Anterior cingulate cortex (tissue), 58 donors: ENCODE measurements at regions not wholly inside any gene's neighbourhood (a gene's known extent, or its start where the extent isn't known, plus 50 kb on each side); places are given as distances from the start of the nearest gene placed in this dataset.
"Not testable (repeated sequence)": the region's sequence is repeated elsewhere in the genome, so short reads cannot be mapped to it uniquely, and the experiment has no call there.

Experiments used
- DNase-seq, 58 donors: peaks; one replicate each; lab custom pipeline; 2025; lab: John Stamatoyannopoulos, UW

DNA sequence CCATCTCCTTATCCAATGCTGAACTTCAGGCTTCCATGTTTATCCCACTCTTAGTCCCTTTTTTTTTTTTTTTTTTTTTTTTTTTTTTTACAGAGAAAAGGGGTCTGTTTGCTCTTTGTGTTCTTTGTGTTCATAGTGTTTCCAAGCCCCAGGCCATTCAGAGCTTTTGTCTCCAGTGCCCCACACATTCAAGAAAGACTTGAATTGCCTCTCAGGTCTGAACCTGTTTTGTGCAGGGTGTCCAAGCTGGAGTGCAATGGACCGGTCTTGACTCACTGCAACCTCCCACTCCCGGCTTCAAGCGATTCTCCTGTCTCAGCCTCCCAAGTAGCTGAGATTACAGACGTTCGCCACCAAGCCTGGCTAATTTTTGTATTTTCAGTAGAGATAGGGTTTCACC is 191.2 kb downstream of the PALM2AKAP2 start:
- no peak for DNase-seq

DNA sequence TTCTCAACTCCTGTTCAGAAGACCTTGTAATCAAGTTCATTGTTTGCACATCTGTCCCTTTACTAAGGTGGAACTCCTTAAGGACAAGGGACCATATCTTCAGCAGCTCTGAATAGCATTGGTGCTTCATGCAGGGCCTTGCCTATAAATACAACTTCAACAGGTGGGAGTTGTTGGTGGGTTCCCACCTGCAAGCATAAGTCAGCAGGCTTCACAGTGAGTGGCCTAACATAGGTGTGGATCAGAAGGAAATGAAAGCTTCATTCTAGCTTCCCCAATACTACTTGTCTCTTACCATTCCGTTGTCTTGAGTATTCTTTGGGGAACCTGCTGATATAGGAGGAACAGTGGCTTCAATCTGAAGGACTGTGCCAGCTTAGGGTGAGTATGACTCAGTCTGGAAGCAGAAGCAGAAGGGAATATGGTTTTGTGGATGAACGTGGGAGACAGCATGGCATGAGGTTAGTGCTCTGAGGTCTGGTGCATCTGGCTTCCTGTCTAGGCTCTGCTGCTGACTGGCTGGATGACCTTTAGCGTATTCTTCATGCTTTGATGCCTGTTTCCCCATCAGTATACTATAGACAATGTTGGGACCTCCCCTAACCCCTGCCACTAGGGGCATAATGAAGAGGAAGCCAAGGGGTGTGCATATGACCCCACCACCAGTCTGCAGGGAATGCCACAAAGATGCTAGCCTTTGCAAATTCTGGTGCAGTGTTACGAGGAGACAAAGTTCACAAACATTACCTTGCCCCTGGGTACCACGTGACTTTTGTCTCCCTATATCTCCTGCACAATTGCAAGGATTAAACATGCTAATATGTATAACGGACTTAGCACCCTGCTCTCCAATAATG is 192.3 kb downstream of the PALM2AKAP2 start:
- DNase-seq: peak in 9 of 58 donors; percentile 4 to 45 (median 15)

DNA sequence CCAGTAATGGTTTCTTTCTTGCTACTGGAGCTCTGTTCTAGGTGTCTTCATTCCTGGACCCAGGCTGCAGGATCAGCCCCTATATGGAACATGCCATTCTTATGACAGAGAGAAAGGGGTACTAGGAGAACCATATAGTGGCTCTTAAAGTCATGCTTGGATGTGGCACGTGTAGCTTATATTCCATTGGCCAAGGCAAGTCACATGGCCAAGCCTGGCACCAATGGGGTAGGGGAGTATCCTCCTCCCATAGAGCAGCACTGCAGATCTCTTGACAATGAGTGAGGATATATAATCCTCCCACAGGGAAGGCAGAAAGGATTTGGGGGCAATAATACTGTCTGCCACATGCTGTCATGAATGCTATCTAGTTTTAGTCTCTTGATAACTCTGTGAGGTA is 193.3 kb downstream of the PALM2AKAP2 start:
- no peak for DNase-seq

- DNase-seq: peak in 25 of 58 donors; percentile 3 to 49 (median 20)
These were observed 194.3 kb downstream of the PALM2AKAP2 start for GRCh38 chr9:109974143-109974917.

- no peak for DNase-seq
These were observed 194.9 kb downstream of the PALM2AKAP2 start for GRCh38 chr9:109974918-109975276.

GRCh38 chr9:109975574-109976295 is 195.7 kb downstream of the PALM2AKAP2 start:
- DNase-seq: no peak

GRCh38 chr9:109976303-109976702 is 196.3 kb downstream of the PALM2AKAP2 start:
- no peak for DNase-seq

DNA sequence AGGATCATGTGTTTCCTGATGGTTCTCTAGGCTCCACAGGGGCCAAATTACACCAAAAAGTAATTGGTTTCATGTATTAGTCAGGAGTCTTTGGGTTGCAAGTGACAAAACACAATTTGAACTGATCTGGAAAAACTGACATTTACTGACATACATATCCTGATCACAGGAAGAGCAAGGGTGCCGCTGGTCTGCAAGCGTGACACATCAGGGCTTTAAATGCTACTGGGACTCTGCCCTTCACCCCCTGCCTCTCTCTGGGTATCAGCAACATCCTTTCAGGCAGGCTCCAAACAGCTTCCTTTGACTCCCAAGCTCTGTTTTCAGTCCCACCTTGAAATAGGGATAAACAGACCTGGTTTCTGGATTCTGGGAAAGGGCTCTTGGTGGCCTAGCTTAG is 197.5 kb downstream of the PALM2AKAP2 start:
- DNase-seq: no peak

GRCh38 chr9:109981091-109981490 is 201.1 kb downstream of the PALM2AKAP2 start:
- DNase-seq: no peak

- no peak for DNase-seq
These were observed 206.6 kb downstream of the PALM2AKAP2 start for GRCh38 chr9:109986521-109986991.

DNA sequence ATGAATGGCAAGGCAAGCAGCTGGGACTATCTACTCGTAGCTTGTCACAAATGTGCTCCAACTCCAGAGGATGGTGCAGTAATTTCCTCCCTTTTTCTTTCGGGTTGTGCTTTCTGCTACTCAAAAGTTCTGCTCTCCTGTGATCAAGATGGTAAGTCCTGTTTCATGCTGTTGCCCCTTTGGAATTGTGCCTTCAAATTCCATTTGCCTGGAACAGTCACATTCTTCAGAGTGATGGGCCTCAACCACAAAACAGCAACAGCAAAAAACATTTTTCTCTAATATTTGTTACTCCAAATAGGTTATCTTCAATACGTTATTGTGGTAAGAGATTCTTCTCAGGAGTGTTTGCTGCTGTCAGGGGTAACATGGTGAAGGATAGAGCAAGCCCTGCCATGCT is 209.3 kb downstream of the PALM2AKAP2 start:
- no peak for DNase-seq

DNA sequence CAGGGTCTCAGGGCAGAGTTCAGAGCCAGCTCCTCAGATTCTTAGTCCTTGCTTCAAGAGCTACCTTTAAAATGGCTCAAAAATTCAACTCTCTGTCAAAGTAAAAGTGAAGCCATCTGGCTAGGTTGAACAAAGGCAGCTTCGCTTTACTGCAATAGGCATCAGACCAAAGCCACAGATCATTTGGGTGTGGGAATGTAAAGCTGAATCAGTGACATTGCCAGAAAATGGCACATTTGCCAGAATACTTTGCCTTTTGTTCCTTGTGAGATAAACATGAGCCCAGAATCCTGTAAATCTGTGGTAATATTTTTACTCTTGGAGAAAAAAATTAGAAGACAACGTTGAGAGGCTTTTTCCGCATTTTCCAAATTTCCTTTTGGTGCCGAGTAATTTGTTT is 210.5 kb downstream of the PALM2AKAP2 start:
- no peak for DNase-seq

DNA sequence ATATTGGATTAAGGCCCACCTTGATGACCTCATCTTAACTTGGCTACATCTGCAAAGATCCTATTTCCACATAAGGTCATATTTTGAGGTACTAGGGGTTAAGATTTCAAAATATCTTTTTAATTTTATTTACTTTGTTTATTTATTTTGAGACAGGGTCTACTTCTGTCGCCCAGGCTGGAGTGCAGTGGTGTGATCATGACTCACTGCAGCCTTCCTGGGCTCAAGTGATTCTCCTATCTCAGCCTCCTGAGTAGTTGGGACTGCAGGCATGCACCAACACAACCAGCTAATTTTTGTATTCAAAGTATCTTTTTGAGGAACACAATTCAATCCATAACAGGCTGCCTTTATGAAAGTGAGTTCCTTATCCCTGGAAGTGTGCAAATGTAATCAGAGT is 212.3 kb downstream of the PALM2AKAP2 start:
- DNase-seq: no peak

GRCh38 chr9:109993250-109993978 is 213.4 kb downstream of the PALM2AKAP2 start:
- no peak for DNase-seq

- DNase-seq: no peak
These were observed 213.8 kb downstream of the C9orf152 start for GRCh38 chr9:109994141-109994540.

DNA sequence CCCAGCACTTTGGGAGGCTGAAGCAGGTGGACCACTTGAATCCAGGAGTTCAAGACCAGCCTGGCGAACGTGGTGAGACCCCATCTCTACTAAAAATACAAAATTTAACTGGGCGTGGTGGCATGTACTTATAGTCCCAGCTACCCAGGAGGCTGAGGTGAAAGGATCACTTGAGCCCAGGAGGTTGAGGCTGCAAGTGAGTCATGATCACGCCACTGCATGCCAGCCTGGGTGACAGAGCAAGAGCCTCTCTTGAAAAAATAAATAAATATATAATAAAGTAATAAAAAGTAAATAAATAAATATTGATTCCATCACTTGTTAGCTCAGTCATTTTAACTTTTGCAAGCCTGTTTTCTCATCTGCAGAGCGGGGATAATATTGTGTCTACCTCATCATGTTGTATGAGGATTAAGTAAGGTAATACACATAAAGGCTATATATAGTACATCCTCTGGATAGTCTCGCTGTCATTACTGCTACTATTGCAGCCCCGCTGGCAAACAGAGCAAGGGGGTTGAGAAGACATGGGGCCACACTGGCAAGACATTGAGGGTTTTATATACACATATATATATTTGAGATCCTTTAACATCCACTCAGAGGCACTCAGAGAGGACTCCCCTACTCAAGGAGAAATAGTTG is 210.9 kb downstream of the C9orf152 start:
- DNase-seq: no peak

GRCh38 chr9:109997682-109998081 is 210.3 kb downstream of the C9orf152 start:
- no peak for DNase-seq

DNA sequence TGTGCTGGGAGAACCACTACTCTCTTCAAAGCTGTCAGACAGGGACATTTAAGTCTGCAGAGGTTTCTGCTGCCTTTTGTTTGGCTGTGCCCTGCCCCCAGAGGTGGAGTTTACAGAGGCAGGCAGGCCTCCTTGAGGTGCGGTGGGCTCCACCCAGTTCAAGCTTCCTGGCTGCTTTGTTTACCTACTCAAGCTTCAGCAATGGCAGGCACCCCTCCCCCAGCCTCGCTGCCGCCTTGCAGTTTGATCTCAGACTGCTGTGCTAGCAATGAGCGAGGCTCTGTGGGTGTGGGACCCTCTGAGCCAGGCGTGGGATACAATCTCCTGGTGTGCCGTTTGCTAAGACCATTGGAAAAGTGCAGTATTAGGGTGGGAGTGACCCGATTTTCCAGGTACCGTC is 202.4 kb downstream of the C9orf152 start:
- DNase-seq: not testable (repeated sequence)

DNA sequence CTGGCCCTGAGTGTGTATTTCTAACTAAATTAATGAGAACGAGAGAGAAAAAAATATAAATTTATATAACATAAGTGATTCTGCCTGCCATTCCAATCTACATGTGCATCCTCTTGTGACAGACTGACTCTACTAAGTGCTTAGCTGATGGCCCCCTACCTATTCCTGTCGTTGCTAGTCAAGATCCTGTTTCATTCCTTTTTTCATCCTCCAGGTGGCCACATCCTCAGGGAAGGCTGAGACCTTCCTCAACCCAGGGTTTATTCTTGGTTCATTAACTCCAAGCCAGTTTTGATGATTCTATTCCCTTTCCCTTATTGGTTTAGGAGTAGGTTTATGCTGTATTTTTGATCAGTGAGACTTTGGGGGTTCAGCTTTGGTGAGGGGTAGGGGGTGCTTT is 201.3 kb downstream of the C9orf152 start:
- DNase-seq: no peak
